ENCODE measurements at regions not wholly inside any gene's neighbourhood (a gene's known extent, or its start where the extent isn't known, plus 50 kb on each side); places are given as distances from the start of the nearest gene placed in this dataset.

DNA sequence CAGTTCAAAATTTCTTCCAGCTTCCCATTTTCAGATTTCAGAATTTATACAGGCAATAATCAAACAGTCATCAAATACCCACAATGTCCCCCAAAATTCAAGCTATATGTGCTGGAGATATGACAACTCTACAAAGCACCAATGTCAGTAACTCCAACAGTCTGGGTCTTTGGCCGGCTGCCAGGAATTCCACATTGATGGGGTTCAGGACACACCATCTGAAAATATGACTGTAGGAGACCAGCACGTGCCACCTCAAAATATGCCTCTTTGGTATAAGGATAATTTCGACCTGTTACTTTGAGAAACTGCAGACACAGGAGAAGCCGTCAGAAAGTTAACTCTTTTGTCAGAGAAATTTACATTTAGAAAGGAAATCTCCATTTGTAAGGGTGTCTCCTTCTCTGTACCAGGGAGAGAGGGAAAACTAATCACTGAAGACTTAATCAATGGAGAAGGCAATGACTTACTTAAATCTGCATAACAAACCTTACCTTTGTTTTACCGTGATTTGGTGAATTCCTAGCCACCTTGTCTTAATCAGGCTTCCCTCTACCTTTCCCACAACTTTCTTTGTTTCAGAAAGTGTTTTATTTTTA is 594.3 kb upstream of the CDH5 start:
- TF ChIP-seq, protein P1, sequence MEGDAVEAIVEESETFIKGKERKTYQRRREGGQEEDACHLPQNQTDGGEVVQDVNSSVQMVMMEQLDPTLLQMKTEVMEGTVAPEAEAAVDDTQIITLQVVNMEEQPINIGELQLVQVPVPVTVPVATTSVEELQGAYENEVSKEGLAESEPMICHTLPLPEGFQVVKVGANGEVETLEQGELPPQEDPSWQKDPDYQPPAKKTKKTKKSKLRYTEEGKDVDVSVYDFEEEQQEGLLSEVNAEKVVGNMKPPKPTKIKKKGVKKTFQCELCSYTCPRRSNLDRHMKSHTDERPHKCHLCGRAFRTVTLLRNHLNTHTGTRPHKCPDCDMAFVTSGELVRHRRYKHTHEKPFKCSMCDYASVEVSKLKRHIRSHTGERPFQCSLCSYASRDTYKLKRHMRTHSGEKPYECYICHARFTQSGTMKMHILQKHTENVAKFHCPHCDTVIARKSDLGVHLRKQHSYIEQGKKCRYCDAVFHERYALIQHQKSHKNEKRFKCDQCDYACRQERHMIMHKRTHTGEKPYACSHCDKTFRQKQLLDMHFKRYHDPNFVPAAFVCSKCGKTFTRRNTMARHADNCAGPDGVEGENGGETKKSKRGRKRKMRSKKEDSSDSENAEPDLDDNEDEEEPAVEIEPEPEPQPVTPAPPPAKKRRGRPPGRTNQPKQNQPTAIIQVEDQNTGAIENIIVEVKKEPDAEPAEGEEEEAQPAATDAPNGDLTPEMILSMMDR (IDR thresholded peaks at IDR 0.05; ENCODE audit: low read depth, low read length): no peak
- DNase-seq (ENCODE audit: low read depth in 2 of 2): no peak
- no peak overlapping the region for H3K4me3 ChIP-seq (replicated peaks in 1 of 2; ENCODE audit: low read depth in 2 of 2, low read length in 2 of 2)

DNA sequence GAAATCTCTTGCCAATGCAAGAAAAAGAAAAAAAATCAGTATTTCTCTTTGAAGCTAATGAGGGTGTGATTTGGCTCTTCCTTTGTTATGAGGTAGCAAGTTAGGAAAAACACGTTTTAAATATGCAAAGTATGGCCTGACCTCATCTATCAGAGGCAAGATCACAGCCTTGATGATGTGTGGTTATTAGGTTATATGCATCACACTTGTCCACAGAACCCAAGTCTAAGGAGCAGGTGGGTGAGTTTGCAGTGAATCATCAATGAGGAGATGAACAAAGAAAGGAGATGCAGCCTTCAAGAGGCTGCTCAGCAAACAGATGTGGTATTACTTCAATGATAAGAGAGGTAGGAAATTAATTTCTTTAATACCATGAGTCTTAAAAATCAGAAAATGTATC is 594.8 kb upstream of the CDH5 start:
- no peak for DNase-seq (ENCODE audit: low read depth in 2 of 2)
- no peak overlapping the region for H3K4me3 ChIP-seq (replicated peaks in 1 of 2; ENCODE audit: low read depth in 2 of 2, low read length in 2 of 2)
- TF ChIP-seq, protein P1 (IDR thresholded peaks at IDR 0.05; ENCODE audit: low read depth, low read length): no peak

DNA sequence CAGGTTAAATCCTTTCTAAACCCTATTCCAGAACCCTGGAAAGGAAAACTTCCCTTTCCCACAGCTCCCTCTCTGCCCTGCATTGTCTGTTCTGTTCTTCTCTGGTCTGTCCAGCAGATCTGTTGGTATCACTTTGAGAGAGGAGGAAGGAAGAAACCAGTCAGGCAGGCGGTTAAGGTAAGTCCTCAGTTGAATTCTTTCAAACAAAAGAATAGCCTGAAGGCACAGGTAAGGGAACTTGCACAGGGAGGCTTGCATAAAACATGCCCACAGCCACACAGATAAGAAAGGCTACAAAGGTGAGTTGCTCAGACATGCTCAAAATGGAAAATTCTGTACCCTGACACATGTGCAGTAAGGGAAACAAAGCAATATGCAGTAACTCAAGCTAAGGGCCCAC is 595.7 kb upstream of the CDH5 start:
- H3K4me3 ChIP-seq (replicated peaks in 1 of 2; ENCODE audit: low read depth in 2 of 2, low read length in 2 of 2): no peak overlapping the region
- TF ChIP-seq, protein P1 (IDR thresholded peaks at IDR 0.05; ENCODE audit: low read depth, low read length): no peak
- DNase-seq (ENCODE audit: low read depth in 2 of 2): no peak

DNA sequence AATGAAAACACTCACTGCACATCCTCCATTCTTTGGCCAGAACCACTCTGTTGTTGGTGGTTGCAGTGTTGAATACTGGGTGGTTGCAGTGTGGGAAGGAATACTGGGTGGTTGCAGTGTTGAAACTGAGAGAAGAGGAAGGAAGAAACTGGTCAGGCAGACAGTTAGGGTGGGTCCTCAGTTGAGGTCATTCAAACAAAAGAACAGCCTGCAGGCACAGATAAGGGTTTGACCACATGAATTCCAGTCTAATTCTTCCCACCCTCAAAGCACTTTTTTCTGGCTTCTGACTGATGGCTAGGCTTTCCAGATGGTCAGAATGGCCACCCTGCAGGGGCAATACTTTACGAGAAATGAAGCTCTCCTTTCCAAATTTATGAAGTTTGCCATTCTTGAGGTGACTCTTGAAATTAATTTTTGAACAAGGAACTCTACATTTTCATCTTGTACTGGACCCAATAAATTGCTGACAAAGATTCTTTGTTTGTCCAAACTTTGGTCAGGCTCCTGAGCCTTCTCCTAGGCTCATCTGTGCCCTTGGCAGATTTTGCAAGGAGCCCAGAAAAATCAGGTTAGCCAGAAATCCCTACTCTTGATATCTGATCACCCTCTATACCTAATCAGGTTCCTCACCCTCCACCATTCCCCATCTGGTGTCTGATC is 596.6 kb upstream of the CDH5 start:
- DNase-seq (ENCODE audit: low read depth in 2 of 2): peak; percentile 2 to 57
- H3K4me3 ChIP-seq (replicated peaks in 1 of 2; ENCODE audit: low read depth in 2 of 2, low read length in 2 of 2): no peak overlapping the region
- TF ChIP-seq, protein P1 (IDR thresholded peaks at IDR 0.05; ENCODE audit: low read depth, low read length): no peak

DNA sequence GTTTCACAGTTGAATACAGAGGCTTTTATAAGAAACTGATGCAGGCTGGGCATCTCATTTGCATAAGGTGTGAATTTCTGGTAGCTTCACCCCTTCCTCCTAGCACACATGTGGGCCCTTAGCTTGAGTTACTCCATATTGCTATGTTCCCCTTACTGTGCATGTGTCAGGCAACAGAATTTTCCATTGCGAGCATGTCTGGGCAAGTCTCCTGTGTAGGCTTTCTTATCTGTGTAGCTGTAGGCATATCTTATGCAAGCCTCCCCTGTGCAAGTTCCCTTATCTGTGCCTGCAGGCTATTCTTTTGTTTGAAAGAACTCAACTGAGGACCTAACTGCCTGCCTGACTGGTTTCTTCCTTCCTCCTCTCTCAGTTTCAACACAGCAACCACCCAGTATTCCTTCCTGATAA is 597.4 kb upstream of the CDH5 start:
- H3K4me3 ChIP-seq (replicated peaks in 1 of 2; ENCODE audit: low read depth in 2 of 2, low read length in 2 of 2): no peak overlapping the region
- TF ChIP-seq, protein P1 (IDR thresholded peaks at IDR 0.05; ENCODE audit: low read depth, low read length): no peak
- DNase-seq (ENCODE audit: low read depth in 2 of 2): peak in 1 of 2 donors; percentile 84

DNA sequence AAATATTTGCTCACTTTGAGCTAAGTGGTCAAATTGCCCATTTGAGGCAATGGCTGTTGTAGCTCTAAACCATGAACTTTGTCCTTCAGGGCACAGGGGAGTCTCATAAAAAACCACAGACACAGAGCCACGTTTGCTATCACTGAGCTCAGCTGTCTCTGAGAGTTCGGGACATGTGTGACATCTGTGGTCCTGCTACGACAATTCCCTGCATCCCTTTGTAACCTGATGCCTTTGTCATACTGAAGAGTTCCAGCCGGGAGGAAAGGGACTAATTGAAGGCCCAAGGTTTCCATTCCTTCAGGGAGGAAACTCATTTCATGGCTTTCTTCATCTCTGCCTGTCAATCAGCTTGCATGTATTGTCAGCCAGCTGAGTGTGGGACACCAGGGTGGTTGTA is 599.4 kb upstream of the CDH5 start:
- TF ChIP-seq, protein P1 (IDR thresholded peaks at IDR 0.05; ENCODE audit: low read depth, low read length): no peak
- no peak overlapping the region for H3K4me3 ChIP-seq (replicated peaks in 1 of 2; ENCODE audit: low read depth in 2 of 2, low read length in 2 of 2)
- DNase-seq (ENCODE audit: low read depth in 2 of 2): no peak

Measured in cardiac fibroblast (primary cell).